ENCODE measurements at regions not wholly inside any gene's neighbourhood (a gene's known extent, or its start where the extent isn't known, plus 50 kb on each side); places are given as distances from the start of the nearest gene placed in this dataset.
A peak's percentile ranks its signal among the peaks of the same experiment; 100 is the strongest.
"Not testable (repeated sequence)": the region's sequence is repeated elsewhere in the genome, so short reads cannot be mapped to it uniquely, and the experiment has no call there.

- DNase-seq = no peak
Measured at GRCh38 chr3:124043023-124043422, 51.1 kb upstream of the ROPN1 start.

- DNase-seq = peak; percentile 81
Measured at GRCh38 chr3:124044956-124045355, 53.0 kb upstream of the ROPN1 start.

GRCh38 chr3:124048967-124049798 is 57.3 kb upstream of the ROPN1 start:
- no peak for DNase-seq

GRCh38 chr3:124051636-124052035 is 59.7 kb upstream of the ROPN1 start:
- DNase-seq = no peak

GRCh38 chr3:124053871-124054270 is 61.9 kb upstream of the ROPN1 start:
- peak; percentile 50 for DNase-seq

- DNase-seq = no peak
Measured at GRCh38 chr3:124056846-124057245, 64.9 kb upstream of the ROPN1 start.

GRCh38 chr3:124057420-124057819 is 65.5 kb upstream of the ROPN1 start:
- no peak for DNase-seq

GRCh38 chr3:124059580-124059979 is 67.7 kb upstream of the ROPN1 start:
- no peak for DNase-seq

- peak; percentile 57 for DNase-seq
Measured at GRCh38 chr3:124063197-124063909, 71.4 kb upstream of the ROPN1 start.

- DNase-seq = no peak
Measured at GRCh38 chr3:124064050-124064449, 72.1 kb upstream of the ROPN1 start.

- DNase-seq = not testable (repeated sequence)
Measured at GRCh38 chr3:124066543-124066942, 74.6 kb upstream of the ROPN1 start.

- DNase-seq = not testable (repeated sequence)
Measured at GRCh38 chr3:124069706-124070105, 77.8 kb upstream of the ROPN1 start.

GRCh38 chr3:124075090-124075489 is 83.2 kb upstream of the ROPN1 start:
- not testable (repeated sequence) for DNase-seq

GRCh38 chr3:124075753-124076152 is 83.8 kb upstream of the ROPN1 start:
- DNase-seq = no peak

- no peak for DNase-seq
Measured at GRCh38 chr3:124076235-124076634, 84.3 kb upstream of the ROPN1 start.

- peak; percentile 71 for DNase-seq
Measured at GRCh38 chr3:124078953-124079911, 87.3 kb upstream of the ROPN1 start.

GRCh38 chr3:124079912-124080276 is 88.0 kb upstream of the ROPN1 start:
- DNase-seq = no peak

- DNase-seq = no peak
Measured at GRCh38 chr3:124082343-124082742, 90.4 kb upstream of the ROPN1 start.

GRCh38 chr3:124084022-124084881 is 92.3 kb upstream of the ROPN1 start:
- peak; percentile 74 for DNase-seq

GRCh38 chr3:124088801-124089200 is 96.9 kb upstream of the ROPN1 start:
- DNase-seq = no peak

- no peak for DNase-seq
Measured at GRCh38 chr3:124089214-124089613, 97.3 kb upstream of the ROPN1 start.

GRCh38 chr3:124091716-124092115 is 99.8 kb upstream of the ROPN1 start:
- no peak for DNase-seq

All from eye (tissue), 1 donor.